Epithelial cell of esophagus (primary cell): ENCODE measurements at regions not wholly inside any gene's neighbourhood (a gene's known extent, or its start where the extent isn't known, plus 50 kb on each side); places are given as distances from the start of the nearest gene placed in this dataset.

ENCODE experiments used
- DNase-seq: peaks from one replicate; pipeline ENCODE4 v3.0.0; 2010; ENCODE audit warnings: low read depth
- H3K4me3 ChIP-seq: 2 replicates; pipeline ENCODE4 v1.5.1; 2011; ENCODE audit warnings: mild to moderate bottlenecking, low read length, control low read depth
- CTCF ChIP-seq: IDR thresholded peaks from 2 replicates; pipeline ENCODE4 v1.5.1; 2011; ENCODE audit warnings: low read depth, mild to moderate bottlenecking, low read length, control low read depth, inconsistent platforms; ENCODE audit not compliant: insufficient read depth; ENCODE audit errors: missing control alignments

DNA sequence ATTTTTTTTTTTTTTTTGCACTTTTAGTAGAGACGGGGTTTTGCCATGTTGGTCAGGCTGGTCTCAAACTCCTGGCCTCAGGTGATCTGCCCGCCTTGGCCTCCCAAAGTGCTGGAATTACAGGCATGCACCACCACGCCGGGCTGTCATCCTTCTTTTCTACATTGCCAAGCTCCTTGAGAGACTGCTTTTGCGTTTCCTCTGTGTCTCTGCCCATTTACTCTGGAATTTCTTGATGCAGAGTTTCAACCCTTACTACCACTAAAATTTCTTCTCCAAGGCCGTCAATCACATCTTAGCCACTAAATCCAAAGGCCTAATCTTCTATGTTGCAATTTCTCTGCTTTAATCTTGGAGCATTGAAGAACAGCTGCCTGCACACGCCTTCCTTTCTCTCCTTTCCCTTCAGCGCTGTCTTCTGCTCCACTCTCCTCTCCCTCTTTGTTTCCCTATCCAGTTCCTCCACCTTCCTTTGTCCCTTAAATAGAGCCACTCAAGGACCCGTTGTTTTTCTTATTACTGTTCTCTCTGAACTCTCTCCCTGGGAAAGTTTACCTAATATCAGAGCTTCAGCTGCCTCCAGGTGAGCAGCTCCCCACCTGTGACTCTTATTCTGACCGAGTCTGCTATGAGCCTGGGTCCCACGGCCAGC is 98.8 kb downstream of the SLC35B3 start:
- no peak overlapping the region for H3K4me3 ChIP-seq
- TF ChIP-seq CTCF: no peak
- no peak for DNase-seq

DNA sequence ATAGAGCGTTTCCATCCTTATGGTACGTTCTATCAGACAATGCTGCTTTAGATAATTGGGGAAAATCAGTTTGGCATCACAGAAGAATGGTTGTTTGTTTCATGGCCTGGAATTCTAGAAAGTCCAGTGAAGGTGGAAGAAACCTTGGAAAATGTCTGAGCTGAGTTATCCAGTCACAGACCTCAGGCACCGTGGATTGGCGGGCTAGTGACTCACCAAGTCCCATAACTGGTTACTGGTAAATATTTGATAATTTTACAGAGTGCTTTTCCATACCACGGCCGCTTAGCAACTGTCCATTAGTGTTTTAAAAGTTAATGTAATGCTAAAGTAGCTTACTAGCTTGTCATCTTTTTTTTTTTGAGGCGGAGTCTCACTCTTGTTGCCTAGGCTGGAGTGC is 99.4 kb downstream of the SLC35B3 start:
- no peak overlapping the region for H3K4me3 ChIP-seq
- TF ChIP-seq CTCF: no peak
- DNase-seq: peak; percentile 8

DNA sequence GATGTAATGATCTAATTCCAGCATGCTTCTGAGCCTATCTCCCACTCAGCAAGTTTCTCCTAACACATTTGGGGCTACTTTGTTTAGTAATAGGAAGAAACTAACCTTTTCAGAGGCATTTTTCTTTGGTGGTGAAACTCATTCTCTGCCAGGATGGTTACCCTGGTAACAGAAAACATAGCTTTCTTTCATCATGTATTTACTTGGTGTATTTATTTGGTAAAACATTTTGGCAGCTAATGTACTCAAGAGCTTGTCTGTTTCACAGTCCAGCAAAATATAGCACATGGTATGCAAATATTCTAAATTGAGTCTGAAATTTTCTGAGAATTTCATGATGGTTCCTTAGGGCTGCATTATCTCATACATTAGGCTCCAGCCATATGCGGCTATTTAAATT is 100.0 kb downstream of the SLC35B3 start:
- H3K4me3 ChIP-seq: no peak overlapping the region
- TF ChIP-seq CTCF: no peak
- no peak for DNase-seq

DNA sequence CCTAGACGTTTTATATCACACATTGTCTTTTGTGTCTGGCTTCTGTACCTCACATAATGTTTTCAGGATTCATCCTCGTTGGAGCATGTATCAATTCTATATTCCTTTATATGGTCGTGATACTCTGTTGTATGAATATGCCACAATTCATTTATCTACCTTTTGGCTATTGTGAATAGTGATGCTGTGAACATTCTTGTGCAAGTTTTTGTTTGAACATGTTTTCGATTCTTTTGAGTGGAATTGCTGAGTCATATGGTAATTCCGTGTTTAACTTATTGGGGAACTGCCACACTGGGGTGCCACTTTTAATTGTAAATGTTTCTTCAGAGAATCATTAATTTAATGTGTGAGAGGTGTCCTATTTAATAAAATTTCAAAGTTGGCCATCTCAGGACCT is 101.2 kb downstream of the SLC35B3 start:
- peak; percentile 73 for DNase-seq
- no peak for TF ChIP-seq CTCF
- no peak overlapping the region for H3K4me3 ChIP-seq

GRCh38 chr6:8329562-8329961 is 105.8 kb downstream of the SLC35B3 start:
- H3K4me3 ChIP-seq: no peak overlapping the region
- no peak for TF ChIP-seq CTCF
- DNase-seq: no peak

DNA sequence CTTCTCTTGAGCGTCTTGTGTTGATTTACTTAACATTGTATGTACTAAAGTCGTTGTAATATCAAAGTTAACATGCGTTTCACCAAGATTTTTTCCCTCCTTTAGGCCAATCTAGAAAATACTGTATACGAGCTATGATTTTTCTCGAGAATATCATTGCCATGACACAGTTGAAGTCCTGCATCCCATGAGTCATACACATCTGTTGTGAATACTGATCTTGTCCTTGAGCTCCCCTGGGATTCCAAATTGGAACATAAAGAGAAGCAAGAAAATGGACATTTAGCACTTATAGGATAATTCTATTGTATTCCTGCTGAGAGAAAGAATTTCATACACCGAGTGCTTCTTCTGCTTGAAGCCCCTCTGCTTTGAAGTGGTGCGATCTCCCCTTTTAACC is 109.6 kb downstream of the SLC35B3 start:
- TF ChIP-seq CTCF: no peak
- no peak for DNase-seq
- H3K4me3 ChIP-seq: no peak overlapping the region

GRCh38 chr6:8322659-8323058 is 112.7 kb downstream of the SLC35B3 start:
- H3K4me3 ChIP-seq: no peak overlapping the region
- no peak for DNase-seq
- no peak for TF ChIP-seq CTCF
